GM19455 (cell line): ENCODE measurements at regions not wholly inside any gene's neighbourhood (a gene's known extent, or its start where the extent isn't known, plus 50 kb on each side); places are given as distances from the start of the nearest gene placed in this dataset.
"Not testable (repeated sequence)": the region's sequence is repeated elsewhere in the genome, so short reads cannot be mapped to it uniquely, and the experiment has no call there.

ENCODE experiments used
- ATAC-seq: cut with Tn5 transposase; IDR thresholded peaks from one replicate; pipeline ENCODE4 v1.9.1; 2021; ENCODE audit not compliant: unreplicated experiment

DNA sequence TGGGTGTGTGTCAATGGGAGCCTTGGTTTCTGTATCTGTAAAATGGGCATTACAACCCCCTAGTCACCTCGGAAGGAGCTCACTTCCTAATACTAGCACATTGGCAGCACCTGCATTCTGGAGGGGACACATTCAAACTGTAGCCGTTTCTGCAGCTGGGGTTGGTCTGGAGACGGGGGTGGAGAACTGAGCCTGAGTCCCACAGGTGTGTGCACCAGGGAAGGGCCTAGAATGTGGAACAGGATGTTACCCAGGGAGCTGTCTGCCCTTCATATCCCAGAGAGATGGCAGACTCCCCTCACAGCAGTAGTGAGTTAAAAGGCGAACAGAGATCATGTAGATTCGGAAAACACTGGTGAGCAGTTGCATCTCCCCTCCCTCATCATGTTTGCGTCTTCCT is 272.8 kb upstream of the ZNF32 start:
- no peak for ATAC-seq

DNA sequence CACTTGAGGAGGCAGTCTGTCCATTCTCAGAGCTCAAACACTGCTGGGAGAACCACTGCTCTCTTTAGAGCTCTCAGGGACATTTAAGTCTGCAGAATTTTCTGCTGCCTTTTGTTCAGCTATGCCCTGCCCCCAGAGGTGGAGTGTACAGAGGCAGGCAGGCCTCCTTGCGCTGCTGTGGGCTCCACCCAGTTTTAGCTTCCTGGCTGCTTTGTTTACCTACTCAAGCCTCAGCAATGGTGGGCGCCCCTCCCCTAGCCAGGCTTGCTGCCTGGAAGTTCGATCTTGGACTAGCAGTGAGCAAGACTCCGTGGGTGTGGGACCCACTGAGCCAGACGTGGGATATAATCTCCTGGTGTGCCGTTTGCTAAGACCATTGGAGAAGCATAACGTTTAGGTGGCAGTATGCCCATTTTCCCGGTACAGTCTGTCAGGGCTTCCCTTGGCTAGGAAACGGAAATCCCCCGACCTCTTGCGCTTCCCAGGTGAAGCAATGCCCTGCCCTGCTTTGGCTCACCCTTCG is 271.6 kb upstream of the ZNF32 start:
- not testable (repeated sequence) for ATAC-seq

DNA sequence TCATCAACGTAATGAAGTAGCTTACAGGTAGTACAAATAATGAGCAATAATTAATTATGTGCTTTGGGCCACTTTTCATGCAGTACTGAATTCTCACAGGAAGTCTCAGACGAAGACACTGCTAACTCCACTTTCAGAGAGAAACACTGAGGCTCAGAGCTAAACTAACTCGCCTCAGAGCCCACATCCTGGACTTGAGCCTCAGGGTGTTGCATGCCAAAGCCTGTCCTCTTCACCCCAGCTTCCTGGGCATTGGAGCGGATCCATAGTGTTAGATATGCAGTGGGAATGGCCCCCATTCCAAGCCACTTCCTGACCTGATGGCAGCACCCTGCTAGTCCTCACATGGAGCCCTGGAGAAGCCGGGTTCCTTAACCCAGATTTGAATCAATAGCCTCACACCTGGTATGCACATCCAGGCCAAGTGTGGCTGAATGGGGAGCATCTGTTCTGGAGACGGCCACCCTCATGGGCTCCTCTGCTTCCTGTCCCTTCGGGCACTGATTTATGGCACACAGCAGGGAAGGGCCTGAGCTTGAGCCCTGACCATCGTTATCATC is 265.1 kb upstream of the ZNF32 start:
- ATAC-seq = no peak

DNA sequence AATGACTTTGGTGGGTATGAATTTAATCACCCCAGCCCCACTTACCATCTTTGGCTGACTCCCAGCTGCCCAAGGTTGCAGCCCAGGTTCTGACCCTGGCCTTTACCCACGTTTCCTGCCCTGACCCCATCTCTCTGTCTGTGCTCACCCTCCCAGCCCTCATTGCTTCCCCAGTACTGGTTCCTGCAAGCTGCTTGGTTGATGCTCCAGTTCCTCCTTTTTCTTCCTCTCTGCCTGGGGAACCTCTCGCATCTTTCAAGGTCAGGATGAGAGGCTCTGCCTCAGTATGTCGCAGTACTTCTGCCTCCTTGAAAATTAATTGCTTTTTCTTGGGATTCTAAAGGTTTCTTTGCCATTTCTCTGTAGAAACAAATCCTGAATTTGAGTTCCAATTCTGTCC is 263.8 kb upstream of the ZNF32 start:
- no peak for ATAC-seq

DNA sequence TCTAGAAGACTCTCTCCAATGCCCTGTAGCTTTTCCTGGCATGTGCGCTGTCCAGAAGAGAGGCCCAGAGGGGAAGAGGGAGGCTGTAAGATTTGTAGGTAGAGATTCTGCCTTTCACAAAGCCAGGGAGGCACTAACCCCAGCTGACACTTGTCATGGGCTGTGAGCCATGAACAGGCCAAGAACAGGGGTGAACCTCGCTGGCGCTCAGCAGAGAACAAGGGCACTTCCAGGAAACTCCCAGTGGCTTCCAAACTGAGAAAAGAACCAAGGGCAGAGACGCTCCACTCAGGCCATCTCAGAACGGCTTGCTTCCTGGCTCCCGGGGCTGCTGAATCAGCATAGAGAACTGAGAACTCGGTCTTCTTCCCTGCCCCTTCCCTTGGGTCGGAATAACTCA is 257.8 kb upstream of the ZNF32 start:
- no peak for ATAC-seq

DNA sequence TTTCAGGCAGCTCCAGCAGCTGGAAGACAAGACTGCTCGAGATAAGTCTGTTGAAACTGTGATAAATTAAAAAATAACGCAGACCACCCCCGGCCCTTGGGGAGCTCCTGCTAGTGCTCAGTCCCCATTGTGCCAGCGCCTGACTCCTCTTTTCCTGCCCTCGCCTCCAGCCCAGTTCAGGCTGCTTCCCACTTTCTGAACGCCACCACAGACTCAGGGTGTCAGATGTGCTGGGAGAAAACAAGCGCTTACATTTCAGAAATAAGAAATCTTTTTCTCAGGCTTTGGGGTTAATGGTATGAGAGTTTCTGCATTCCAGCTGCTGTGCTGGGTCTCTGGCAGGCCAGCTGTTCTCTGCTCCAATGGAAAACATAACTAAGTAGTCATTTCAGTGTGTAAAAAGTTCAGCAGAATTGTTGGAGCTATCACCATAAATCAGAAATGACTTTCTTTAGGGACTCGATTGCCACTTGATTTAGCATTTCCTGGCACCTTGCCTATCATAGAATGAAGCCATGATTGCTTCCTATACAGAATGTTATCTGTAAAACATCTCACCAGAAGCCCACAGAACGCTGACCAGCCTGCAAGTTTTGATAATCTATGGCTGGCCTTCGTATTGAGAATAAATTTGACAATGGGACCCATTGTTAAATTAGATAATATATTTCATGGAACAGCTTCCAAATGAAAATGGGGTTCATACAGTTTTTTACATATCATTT is 257.0 kb upstream of the ZNF32 start:
- no peak for ATAC-seq

DNA sequence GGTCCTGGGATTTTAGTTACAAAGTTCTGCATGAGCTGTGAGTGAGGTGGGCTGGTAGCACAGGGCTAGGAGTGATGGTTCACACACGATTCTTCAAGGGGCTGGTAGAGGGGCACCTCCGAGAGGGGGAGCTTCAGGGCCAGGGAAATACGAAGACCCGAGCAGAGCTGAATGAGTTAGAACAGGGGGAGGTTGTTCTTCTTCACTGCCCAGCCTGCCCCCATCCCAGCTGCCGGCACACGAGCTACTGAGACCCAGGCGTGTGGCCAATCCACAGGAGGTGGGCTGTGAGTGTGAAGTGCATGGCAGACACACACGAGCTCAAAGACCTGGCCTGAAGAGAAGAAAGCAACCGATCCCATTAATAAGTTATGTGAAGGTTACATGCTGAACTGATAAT is 256.2 kb upstream of the ZNF32 start:
- no peak for ATAC-seq

DNA sequence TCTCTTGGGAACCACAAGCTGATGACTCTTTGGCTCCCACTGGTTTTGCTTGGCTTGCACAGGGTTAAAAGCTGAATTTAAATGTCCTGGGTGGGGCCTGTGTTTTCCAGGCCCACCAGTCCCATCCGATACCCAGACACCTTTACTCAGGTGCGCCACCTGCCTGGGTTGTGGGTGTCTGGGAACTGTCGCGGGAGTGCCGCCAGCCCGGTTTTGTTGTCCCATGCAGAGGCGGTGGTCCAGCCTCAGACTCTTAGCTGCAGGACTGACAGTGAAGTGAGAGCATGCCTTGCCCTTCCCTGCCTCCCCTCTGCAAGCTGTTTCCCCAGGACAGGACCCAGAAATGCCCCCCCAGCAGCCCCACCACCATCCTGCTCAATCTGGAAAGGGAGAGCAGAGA is 255.6 kb upstream of the ZNF32 start:
- no peak for ATAC-seq

DNA sequence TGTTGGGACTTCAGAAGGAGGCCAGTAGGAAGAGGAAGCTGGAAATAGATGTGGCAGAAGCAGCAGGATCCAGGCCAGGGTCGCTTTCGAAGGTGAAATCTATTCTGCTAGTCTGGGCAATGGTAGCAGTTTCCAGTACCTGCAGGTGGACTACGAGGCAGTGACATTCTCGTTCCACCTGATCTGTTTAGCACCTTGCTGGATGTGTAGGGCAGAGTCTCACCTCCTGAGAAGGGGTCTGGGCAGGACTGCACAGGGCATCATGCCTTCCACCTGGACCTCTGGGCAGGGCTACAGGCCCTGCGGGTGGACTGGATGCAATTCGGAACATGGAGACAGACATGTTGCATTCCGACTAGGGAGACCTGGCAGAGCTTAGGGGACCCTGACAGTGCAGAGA is 254.8 kb upstream of the ZNF32 start:
- ATAC-seq = no peak

DNA sequence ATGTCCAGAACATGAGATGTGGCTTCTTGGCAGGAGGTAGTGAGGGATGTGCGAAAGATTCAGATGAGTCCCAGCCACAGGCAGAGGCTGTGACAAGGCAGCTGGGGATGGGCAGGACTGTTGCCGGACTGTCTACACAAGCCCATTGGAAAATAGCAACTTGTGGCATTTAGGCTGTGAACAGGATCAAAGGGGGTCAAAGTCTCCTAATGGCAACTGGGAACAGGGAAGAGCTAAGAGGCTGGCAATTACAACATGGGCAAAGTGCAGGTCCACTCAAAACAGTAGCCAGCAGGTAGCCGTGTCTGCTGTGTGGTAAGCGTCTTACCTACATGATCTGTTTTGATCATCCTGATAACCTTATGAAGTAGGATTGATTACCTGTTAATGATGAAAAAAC is 254.2 kb upstream of the ZNF32 start:
- ATAC-seq = no peak

DNA sequence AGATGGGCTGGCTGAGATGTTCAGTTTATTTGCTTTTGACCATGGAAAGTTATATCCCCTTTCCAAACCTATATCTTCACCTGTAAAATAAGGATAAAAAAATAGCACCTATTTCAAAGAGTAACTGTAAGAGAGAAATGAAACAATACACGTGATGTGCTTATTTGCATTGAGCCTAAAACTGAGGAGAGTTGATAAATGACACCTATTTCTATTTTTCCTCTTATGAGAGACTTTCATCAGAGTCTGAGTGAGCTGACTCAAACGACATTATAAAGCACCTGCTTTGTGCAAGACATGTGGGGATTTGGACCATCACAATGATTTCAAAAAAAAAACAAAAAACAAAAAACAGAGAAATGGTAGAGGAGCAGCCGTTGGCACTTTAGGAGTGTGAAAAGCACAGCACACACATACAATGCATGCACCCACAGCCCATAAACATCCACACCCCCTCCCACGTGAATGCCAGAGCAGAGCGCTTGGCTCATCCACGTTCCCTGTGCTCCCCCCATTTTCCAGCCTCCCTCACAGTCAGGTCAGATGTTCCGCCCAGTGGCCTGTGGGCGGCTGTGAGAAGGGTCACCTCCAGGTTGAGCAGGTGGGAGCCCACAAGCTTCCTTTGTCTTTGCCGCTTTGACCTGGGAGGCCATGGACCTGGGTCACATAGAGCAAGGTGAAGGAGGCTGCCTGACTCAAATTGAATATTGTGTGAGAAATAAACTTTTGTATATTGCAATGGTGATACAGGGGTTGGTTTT is 253.2 kb upstream of the ZNF32 start:
- no peak for ATAC-seq

DNA sequence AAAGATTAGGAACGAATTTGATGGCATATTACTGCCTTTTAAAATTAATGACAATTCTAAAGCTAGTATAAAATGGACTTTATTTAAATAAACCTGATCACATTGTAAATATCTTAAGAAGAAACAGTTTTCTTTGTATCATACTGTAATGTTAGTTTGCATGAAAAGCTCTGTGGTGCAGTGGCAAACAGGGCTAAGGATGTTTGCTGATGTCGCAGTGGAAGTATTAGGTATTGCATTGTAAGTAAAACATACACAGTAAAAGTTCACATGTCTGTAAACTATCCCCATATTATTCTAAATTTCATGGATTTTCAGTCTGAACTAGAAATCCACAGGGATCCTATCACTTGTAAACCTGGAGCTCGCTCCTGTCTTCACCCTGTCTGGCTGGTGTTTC is 252.6 kb upstream of the ZNF32 start:
- no peak for ATAC-seq

DNA sequence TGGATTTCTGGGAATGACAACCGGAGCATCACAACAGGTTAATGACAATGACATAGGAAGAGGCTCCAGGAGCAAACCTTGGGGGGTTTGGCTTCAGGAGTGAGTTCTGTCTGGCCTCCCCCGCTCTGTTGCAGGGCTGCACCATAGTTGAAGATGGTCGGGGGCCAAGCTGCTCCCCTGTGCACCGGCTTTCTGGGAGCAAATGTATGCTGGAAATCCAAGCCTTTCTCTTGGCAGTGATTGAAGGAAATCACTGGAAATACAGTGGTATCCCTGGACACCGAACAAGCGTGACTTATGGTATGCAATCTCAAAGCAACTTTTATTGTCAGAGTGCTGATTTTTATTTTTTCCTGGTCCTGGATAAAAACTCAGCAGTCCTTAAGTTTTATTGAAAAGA is 251.9 kb upstream of the ZNF32 start:
- no peak for ATAC-seq

DNA sequence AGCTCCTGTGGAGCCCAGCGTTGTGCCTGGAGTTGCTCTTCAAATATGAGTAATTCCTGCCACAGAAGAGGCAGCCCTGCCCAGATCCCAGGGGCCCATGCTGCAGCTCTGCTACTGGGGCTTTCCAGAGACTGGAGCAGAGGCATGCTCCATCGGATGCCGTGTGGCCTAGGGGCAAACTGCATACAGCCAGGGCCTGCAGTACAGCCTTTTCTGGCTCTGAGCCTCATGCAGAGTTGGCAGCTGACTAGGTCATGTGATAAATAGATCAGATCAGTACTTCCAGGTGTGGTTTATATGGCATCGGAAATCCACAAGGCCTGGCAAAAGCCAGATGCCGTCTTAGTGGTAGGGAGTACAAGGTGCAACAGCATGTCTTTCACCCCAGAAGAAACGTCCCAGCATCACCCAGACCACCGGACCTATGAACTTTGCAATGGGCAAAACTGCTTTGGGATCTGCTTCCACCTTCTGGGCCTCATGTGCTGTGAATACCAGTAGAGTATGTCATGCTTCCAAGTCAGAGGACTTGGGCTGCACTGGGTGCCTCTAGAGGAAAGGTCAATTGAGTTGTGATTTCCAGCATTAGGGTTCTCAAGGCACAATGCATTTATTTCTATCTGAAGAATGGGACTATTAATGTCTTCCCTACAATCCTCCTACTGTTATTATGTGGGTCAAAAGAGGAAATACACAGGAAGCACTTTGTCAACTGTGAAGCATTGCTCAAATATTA is 250.7 kb upstream of the ZNF32 start:
- ATAC-seq = no peak

DNA sequence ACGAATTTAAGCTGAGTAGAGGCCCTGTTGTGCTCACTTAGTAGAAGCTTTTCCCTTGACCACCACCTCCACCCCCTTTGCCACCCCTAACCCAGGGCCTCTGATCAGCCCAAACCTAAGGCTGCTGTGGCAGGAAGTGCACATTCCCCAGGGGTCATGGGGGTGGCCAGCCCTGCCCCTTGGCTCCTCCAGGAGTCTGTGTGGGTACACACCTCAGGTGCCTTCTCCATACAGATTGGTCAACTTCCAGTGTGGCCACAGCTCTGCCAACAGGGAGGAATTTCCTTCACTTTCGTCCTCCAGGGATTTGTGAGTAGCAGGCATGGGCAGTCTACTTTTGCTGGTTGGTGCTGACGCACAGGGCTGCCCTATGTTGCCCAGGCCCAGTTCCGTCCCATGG is 249.9 kb upstream of the ZNF32 start:
- ATAC-seq = no peak

DNA sequence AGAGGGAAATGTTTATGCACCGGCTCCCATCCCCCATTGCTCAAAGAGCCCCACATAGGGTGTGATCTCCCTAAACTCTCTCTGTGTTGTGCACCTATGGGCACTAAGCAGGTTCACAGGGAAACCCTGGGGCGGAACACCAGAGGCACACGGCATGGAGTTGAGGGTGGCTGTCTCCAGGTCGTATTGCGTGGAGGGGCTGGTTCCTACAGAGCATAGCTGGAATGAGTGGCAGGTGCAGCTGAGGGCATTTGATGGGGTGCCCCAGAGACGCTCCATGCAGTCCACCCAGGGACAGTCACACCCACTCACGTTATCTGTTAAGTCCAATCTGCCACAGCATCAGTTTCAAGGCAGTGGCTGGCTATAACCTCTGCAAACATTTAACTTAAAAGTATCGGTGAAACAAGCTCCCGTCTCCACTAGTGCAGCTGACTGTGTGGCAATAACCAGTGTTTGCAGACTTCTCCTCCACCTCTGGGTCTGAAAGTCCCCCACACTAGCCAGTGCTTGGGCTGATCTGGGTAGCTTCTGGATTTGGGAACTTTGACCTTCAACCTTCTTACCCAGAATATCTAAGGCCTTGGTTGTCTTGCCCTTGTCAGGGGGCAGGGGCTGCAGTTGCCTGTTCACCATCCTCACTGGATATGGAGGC is 249.2 kb upstream of the ZNF32 start:
- ATAC-seq = no peak

DNA sequence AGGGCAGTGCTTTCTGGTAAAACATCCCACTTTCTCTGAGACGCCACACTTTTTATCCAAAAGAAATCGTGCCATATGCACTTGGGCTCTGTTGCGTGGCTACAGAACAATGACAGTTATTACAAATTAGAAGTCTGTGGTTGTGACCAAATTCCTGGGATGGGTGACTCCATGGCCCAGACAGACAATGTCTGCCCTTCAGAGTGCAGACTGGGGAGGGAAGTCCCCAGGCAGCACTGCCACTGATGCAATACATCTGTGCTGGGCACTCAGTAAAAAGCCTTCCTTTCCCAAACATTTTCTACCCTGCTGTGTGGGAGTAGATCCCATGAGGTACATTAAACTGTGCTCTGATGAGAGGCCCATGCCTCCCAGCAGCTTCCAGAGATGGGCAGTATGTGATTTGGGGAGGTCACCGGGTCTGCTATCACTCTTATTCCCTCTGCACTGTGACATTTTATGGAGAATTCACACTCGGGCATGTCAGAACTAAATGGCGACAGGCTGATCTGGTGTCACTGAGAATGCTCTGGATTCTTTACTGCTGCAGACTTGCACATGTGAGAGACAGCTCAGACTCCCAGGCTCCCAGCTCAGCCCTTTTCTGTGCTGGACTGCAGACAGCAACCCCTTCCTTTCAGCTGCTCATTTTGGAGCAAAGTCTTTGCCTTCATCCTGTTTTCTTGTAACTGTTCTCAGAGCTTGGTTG is 243.5 kb upstream of the ZNF32 start:
- ATAC-seq = no peak

DNA sequence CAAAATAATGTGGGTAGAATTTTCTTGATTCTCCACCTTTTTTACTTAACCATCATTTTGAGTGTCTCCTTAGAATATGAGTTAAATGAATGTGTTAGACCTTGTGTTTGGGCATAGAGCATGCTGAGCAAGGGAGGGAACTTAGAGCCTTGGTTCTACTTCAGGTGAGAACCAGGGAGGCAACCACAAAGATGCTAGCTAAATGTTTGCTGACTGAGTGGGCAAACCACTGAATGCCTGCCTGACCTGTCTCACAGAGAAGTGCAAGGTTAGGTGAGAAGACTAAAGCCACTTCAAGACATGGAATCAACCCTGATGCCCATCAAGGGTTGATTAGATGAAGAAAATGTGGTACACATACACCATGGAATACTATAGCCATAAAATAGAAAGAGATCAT is 242.6 kb upstream of the ZNF32 start:
- ATAC-seq = no peak

DNA sequence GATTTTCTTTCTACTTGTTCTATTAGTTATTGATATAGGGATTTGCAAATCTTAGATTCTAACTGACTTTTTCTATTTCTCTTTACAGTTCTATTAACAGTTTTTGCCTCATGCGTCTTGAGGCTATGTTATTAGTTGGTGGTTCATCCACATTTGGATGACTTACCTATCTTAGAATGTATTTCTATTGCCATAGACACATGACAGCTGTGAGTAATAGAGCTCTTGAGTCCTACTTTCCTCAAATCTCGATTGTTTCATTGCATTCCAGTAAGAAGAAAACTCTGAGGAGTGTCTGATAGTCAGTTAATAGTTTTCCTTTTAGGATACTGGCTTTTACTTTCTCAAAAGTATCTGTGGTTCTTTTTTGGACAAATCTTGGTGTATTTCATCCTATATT is 241.4 kb upstream of the ZNF32 start:
- no peak for ATAC-seq

DNA sequence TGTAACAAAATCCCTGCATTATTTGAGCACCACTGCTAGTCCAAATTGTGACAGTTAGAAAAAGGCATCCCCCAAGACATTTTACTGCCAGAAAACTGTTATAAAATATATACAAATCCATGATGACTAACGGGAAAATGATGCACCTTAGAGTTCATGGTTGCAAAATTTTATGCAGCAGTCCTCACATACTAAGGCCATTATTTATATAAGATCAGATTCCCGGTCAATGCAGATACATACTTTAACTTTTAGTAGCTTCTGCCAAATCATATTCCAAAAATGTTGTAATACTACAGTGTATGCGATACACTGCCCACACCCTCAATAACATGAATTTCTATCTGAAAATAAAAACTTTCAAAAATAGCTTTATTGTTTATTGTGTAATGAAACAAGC is 239.9 kb upstream of the ZNF32 start:
- ATAC-seq = no peak
